ENCODE measurements at regions not wholly inside any gene's neighbourhood (a gene's known extent, or its start where the extent isn't known, plus 50 kb on each side); places are given as distances from the start of the nearest gene placed in this dataset.

- Histone ChIP-seq H3K4me1 (ENCODE audit: control insufficient read depth, insufficient read depth, low read length) (no peaks in the 10 kb centered on the region), H3K27ac (ENCODE audit: low read length) (no peak overlapping the region), H3K9me3 (ENCODE audit: control insufficient read depth, insufficient read depth, low read depth, low read length) (no peaks in the 10 kb centered on the region), H3K4me3 (ENCODE audit: low read depth in 2 of 2, low read length in 2 of 2) (no peak overlapping the region), H3K36me3 (ENCODE audit: control insufficient read depth, insufficient read depth, low read length) (no peaks in the 10 kb centered on the region), H3K27me3 (ENCODE audit: control insufficient read depth, insufficient read depth, low read length) (peaks cover 14% of the 10 kb centered on the region)
- no peak for DNase-seq (ENCODE audit: low read depth, low spot score)
- CTCF ChIA-PET, result no interaction called here
- TF ChIP-seq SIN3A (IDR thresholded peaks at IDR 0.05; ENCODE audit: borderline replicate concordance, insufficient read depth, low read depth, low read length), result no peak
- TF ChIP-seq POLR2AphosphoS5 (IDR thresholded peaks at IDR 0.05; ENCODE audit: low read depth, low read length), result no peak
- no peak for TF ChIP-seq REST (IDR thresholded peaks at IDR 0.05; ENCODE audit: insufficient read depth in 1 of 2, low read depth in 2 of 2, low read length in 1 of 2)
- no peak for TF ChIP-seq TCF7L2 (IDR thresholded peaks at IDR 0.05; ENCODE audit: low read depth, low read length)
- TF ChIP-seq CTCF (IDR thresholded peaks at IDR 0.05), result no peak
- intact Hi-C loops (cut with micrococcal nuclease; ENCODE audit: unreplicated experiment), result no loop called here
- no TSS peak for BruUV-seq (replicated peaks)
- in situ Hi-C loops (cut with HindIII; ENCODE audit: low pct_unique_long_range_greater_than_20kb, low sequenced_read_pairs), result no loop called here
- no peak for ATAC-seq
- POLR2A ChIA-PET, result no interaction called here
Measured at GRCh38 chr10:113313048-113313602, 239.7 kb upstream of the HABP2 start.

- ATAC-seq, result no peak
- CTCF ChIA-PET, result no interaction called here
- BruUV-seq (replicated peaks), result no TSS peak
- peaks cover 14% of the 10 kb centered on the region for H3K27me3 ChIP-seq (ENCODE audit: control insufficient read depth, insufficient read depth, low read length)
- H3K27ac ChIP-seq (ENCODE audit: low read length), result no peak overlapping the region
- no peak for DNase-seq (ENCODE audit: low read depth, low spot score)
- TF ChIP-seq POLR2AphosphoS5 (IDR thresholded peaks at IDR 0.05; ENCODE audit: low read depth, low read length) (no peak), TCF7L2 (IDR thresholded peaks at IDR 0.05; ENCODE audit: low read depth, low read length) (no peak), REST (IDR thresholded peaks at IDR 0.05; ENCODE audit: insufficient read depth in 1 of 2, low read depth in 2 of 2, low read length in 1 of 2) (no peak), SIN3A (IDR thresholded peaks at IDR 0.05; ENCODE audit: borderline replicate concordance, insufficient read depth, low read depth, low read length) (no peak), CTCF (IDR thresholded peaks at IDR 0.05) (no peak)
- H3K4me1 ChIP-seq (ENCODE audit: control insufficient read depth, insufficient read depth, low read length), result no peaks in the 10 kb centered on the region
- no peak overlapping the region for H3K4me3 ChIP-seq (ENCODE audit: low read depth in 2 of 2, low read length in 2 of 2)
- H3K36me3 ChIP-seq (ENCODE audit: control insufficient read depth, insufficient read depth, low read length), result no peaks in the 10 kb centered on the region
- intact Hi-C loops (cut with micrococcal nuclease; ENCODE audit: unreplicated experiment), result no loop called here
- POLR2A ChIA-PET, result no interaction called here
- H3K9me3 ChIP-seq (ENCODE audit: control insufficient read depth, insufficient read depth, low read depth, low read length), result no peaks in the 10 kb centered on the region
- in situ Hi-C loops (cut with HindIII; ENCODE audit: low pct_unique_long_range_greater_than_20kb, low sequenced_read_pairs), result no loop called here
Measured at GRCh38 chr10:113313722-113314121, 239.1 kb upstream of the HABP2 start.
